ENCODE measurements at regions not wholly inside any gene's neighbourhood (a gene's known extent, or its start where the extent isn't known, plus 50 kb on each side); places are given as distances from the start of the nearest gene placed in this dataset.

DNA sequence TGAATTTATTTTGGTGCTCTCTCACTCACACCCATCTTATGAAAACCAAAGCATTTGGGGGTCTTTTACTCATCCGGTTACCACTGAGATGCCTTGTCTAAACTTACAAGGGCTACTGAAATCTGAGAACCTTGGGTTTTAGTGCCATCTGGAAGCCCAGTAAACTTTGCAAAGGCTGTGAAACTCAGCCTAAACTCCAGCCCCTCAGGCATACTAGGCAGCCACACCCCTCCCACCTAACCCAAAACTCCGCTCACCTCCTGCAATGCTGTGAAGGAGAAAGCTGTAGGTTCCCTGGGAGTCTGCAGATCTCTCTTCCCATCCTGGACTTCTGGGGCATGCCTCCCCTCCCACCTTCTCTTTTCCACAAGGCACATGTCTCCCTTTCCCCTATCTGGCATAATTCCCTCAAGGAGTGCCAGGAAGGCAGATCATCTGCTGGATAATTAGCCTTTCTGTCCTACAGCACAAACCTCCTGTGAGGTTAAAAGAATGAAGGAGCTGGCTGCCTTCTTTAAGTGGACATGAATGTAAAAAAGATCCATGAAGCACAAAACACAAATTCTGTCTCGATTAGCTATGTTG is 71.5 kb upstream of the ANXA1 start:
- TF ChIP-seq, protein P1, sequence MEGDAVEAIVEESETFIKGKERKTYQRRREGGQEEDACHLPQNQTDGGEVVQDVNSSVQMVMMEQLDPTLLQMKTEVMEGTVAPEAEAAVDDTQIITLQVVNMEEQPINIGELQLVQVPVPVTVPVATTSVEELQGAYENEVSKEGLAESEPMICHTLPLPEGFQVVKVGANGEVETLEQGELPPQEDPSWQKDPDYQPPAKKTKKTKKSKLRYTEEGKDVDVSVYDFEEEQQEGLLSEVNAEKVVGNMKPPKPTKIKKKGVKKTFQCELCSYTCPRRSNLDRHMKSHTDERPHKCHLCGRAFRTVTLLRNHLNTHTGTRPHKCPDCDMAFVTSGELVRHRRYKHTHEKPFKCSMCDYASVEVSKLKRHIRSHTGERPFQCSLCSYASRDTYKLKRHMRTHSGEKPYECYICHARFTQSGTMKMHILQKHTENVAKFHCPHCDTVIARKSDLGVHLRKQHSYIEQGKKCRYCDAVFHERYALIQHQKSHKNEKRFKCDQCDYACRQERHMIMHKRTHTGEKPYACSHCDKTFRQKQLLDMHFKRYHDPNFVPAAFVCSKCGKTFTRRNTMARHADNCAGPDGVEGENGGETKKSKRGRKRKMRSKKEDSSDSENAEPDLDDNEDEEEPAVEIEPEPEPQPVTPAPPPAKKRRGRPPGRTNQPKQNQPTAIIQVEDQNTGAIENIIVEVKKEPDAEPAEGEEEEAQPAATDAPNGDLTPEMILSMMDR (IDR thresholded peaks at IDR 0.05; ENCODE audit: borderline replicate concordance, extremely low read depth, low read length, poor library complexity, severe bottlenecking), result no peak
- no peak for TF ChIP-seq EZH2 (IDR thresholded peaks at IDR 0.05; ENCODE audit: borderline replicate concordance, low read depth, low read length, severe bottlenecking)

Measured in DND-41 (cell line).